Psoas muscle (tissue), 7 donors: ENCODE measurements at regions not wholly inside any gene's neighbourhood (a gene's known extent, or its start where the extent isn't known, plus 50 kb on each side); places are given as distances from the start of the nearest gene placed in this dataset.

Experiments
- ATAC-seq, 4 donors: fragments of 200-7000 bp; cut with Tn5 transposase; one replicate each; pipeline ENCODE4 v1.9.1; 2020; ENCODE audit warnings: moderate library complexity in 3 of 4, mild to moderate bottlenecking in 2 of 4
- DNase-seq, 2 donors: peaks; one replicate each; pipeline ENCODE4 v3.0.0-alpha.2; 2020
- H3K27ac ChIP-seq: fragments of 200-600 bp; one replicate; pipeline ENCODE4 v1.8.0; 2022
- H3K27me3 ChIP-seq, 3 donors: fragments of 200-600 bp in 1 of 3; one replicate each; pipeline versions ENCODE4 v1.6.1 to v1.8.0; 2013 to 2022; ENCODE audit warnings: low read length in 2 of 3, mild to moderate bottlenecking in 2 of 3, moderate library complexity in 1 of 3; ENCODE audit not compliant: insufficient read depth in 3 of 3
- H3K36me3 ChIP-seq, 2 donors: fragments of 200-600 bp in 1 of 2; one replicate each; pipeline versions ENCODE4 v1.6.1 to v1.8.0; 2013 to 2022; ENCODE audit warnings: low read depth in 1 of 2, mild to moderate bottlenecking in 1 of 2, moderate library complexity in 1 of 2; ENCODE audit not compliant: insufficient read depth in 1 of 2
- H3K4me1 ChIP-seq: fragments of 200-600 bp; one replicate; pipeline ENCODE4 v1.8.0; 2022
- H3K4me3 ChIP-seq: fragments of 200-600 bp; one replicate; pipeline ENCODE4 v1.8.0; 2022; ENCODE audit warnings: mild to moderate bottlenecking
- H3K9me3 ChIP-seq: fragments of 200-600 bp; one replicate; pipeline ENCODE4 v1.8.0; 2022
- WGBS, 3 donors: extraction: QIAGEN DNeasy Blood & Tissue Kit; methylation state at CpG; one replicate each; pipeline versions ENCODE4 v1.1.6 to v1.1.7; 2013; 5-methylcytosine and 5-hydroxymethylcytosine counted together
- intact Hi-C, 2 donors: fragments of 100-400 bp; cut with DNase I; formaldehyde crosslinking; loops; one replicate each; pipeline versions ENCODE4 v1.11.0 to v1.14.2; 2022
- TF ChIP-seq, protein P1 (sequence below): fragments of 200-600 bp; IDR thresholded peaks from one replicate; pipeline ENCODE4 v1.8.0; 2022; ENCODE audit warnings: antibody characterized with exemption
- donor health status: healthy with polysubstance abuse.
- donor health status: DM: no; HTN: no; CAD: no; lungs with moderate emphysema.
- donor health status: Bipolar disorder and iron deficiency.
- donor health status: healthy.
- donor health status: DM: yes; HTN: yes; CAD: no.
- donor health status: DM: no; HTN: no; CAD: no.
- donor health status: DM: yes; HTN: yes; CAD: no.

DNA sequence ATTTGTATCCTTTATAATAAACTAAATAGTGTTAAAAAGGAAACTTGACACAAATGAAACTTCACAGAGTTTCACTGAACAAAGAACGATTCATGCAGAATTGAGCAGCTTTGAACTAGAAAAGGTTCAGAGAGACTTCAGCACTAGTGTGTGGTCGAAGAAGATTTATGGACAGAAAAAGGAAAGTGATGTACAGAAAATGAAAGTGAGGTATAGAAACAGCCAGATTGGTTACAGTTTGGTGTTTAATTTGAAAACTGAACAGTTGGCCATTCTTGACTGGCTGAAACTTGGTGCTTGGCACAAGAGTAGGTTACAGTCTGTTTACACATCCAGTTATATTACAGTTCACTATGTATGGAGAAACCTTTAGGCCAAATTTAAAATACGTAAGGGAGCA, 207.1 kb downstream of the GALC start:
- Histone ChIP-seq H3K4me3 (no peak overlapping the region), H3K27me3 (no peaks in the 10 kb centered on the region), H3K4me1 (no peaks in the 10 kb centered on the region), H3K27ac (no peak overlapping the region), H3K36me3 (no peaks in the 10 kb centered on the region), H3K9me3 (no peaks in the 10 kb centered on the region)
- ATAC-seq: no peak
- no peak for DNase-seq
- intact Hi-C loops: no loop called here
- 80 to 83% (median 80%) methylated on average over 3 of the region's 3 CpGs for WGBS, 3 donors
- TF ChIP-seq, protein P1, sequence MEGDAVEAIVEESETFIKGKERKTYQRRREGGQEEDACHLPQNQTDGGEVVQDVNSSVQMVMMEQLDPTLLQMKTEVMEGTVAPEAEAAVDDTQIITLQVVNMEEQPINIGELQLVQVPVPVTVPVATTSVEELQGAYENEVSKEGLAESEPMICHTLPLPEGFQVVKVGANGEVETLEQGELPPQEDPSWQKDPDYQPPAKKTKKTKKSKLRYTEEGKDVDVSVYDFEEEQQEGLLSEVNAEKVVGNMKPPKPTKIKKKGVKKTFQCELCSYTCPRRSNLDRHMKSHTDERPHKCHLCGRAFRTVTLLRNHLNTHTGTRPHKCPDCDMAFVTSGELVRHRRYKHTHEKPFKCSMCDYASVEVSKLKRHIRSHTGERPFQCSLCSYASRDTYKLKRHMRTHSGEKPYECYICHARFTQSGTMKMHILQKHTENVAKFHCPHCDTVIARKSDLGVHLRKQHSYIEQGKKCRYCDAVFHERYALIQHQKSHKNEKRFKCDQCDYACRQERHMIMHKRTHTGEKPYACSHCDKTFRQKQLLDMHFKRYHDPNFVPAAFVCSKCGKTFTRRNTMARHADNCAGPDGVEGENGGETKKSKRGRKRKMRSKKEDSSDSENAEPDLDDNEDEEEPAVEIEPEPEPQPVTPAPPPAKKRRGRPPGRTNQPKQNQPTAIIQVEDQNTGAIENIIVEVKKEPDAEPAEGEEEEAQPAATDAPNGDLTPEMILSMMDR: no peak

DNA sequence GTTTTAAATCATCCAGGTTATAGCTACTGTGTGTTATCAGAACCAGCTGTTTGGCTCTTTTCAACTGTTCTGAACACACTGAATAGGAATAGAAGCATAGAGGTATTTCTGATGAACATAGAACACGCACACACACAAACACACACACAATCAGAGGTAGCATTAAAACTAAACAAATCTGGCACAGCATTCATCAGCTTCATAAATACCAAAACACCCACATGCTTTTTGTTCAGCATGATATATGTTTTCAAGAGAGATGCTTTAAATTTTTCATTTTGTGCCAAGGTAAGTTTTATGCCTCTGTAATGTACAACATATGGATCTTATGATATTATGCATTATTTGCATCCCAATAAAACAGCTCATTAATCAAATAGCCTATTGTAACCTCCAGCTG, 208.6 kb downstream of the GALC start:
- Histone ChIP-seq H3K4me3 (no peak overlapping the region), H3K27me3 (no peaks in the 10 kb centered on the region), H3K36me3 (no peaks in the 10 kb centered on the region), H3K27ac (no peak overlapping the region), H3K4me1 (no peaks in the 10 kb centered on the region), H3K9me3 (no peaks in the 10 kb centered on the region)
- ATAC-seq (no peak), DNase-seq (no peak)
- intact Hi-C loops: no loop called here
- TF ChIP-seq, protein P1: no peak
- WGBS, 3 donors: 70 to 79% (median 75%) methylated on average over 1 of the region's 1 CpG

DNA sequence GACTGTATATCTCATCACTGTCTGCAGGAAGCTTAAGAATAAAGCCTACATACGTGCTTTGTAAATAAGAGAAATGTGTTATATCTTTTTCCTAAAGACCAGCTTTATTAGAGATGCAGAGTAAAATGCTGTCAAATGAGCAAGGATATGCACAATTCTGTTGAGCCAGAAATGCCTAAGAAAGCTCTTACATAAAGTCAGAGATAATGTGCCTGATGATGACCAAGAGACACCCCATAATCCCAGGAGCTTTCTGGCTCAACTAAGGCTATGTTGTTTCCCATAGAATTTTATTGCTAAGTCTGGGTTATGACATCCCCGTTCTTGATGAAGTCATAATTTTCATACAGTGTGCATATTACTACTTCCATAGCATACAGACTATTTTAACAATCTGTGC, 209.9 kb downstream of the GALC start:
- H3K4me1 ChIP-seq: no peaks in the 10 kb centered on the region
- H3K27ac ChIP-seq: no peak overlapping the region
- H3K27me3 ChIP-seq: no peaks in the 10 kb centered on the region
- no peaks in the 10 kb centered on the region for H3K36me3 ChIP-seq
- intact Hi-C loops: no loop called here
- DNase-seq: no peak
- no peak for ATAC-seq
- H3K4me3 ChIP-seq: no peak overlapping the region
- 72 to 80% (median 72%) methylated on average over 2 of the region's 2 CpGs for WGBS, 3 donors
- TF ChIP-seq, protein P1: no peak
- no peaks in the 10 kb centered on the region for H3K9me3 ChIP-seq

DNA sequence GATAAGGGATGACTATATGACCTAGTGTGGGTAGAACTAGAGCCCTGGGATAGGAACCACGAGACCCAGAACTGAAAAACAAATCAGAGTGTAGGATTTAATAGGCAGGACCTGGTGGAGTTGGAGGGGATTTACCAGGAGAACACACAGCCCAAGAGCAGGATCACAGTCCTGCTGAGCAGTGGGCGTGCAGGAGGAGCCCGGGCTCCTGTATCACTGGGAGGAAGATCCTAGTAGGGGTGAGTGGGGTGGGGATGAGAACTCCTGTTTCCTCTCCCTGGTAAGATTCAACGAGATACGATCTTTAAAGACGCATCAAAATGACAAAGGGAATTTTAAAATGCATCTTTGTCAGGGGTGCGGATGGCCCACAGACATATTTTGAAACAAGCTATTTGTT, 220.1 kb downstream of the GALC start:
- Histone ChIP-seq H3K9me3 (no peaks in the 10 kb centered on the region), H3K27ac (no peak overlapping the region), H3K27me3 (no peaks in the 10 kb centered on the region), H3K36me3 (no peaks in the 10 kb centered on the region), H3K4me1 (no peaks in the 10 kb centered on the region), H3K4me3 (no peak overlapping the region)
- TF ChIP-seq, protein P1: no peak
- intact Hi-C loops: no loop called here
- ATAC-seq (no peak), DNase-seq (no peak)
- WGBS, 3 donors: 72 to 78% (median 73%) methylated on average over 7 of the region's 7 CpGs

DNA sequence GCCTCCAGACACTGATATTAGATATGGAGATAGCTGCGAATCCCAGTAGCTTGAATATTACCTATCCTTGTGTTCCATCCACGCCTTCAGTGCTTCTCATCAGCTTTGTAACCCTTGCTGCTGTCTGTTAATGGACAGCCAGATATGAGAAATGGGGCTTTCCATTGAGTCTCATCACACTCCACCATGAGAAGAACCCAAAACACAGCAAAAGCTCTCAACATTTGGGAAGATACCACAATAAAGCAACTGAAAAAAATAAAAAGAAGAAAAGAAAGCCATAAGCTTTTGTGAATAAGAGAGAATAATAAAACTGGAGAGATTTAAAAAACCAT, 225.4 kb downstream of the GALC start:
- DNase-seq (no peak), ATAC-seq (no peak)
- H3K4me3 ChIP-seq: no peak overlapping the region
- no peaks in the 10 kb centered on the region for H3K9me3 ChIP-seq
- TF ChIP-seq, protein P1: no peak
- H3K4me1 ChIP-seq: no peaks in the 10 kb centered on the region
- 83 to 89% (median 83%) methylated on average over 2 of the region's 2 CpGs for WGBS, 3 donors
- H3K36me3 ChIP-seq: no peaks in the 10 kb centered on the region
- intact Hi-C loops: no loop called here
- H3K27me3 ChIP-seq: no peaks in the 10 kb centered on the region
- H3K27ac ChIP-seq: no peak overlapping the region
